OCI-M2 (cell line): ENCODE measurements at regions not wholly inside any gene's neighbourhood (a gene's known extent, or its start where the extent isn't known, plus 50 kb on each side); places are given as distances from the start of the nearest gene placed in this dataset.

Experiments
- DNase-seq: peaks from one replicate; lab custom pipeline; 2025; ENCODE audit not compliant: unreplicated experiment; lab: John Stamatoyannopoulos, UW

DNA sequence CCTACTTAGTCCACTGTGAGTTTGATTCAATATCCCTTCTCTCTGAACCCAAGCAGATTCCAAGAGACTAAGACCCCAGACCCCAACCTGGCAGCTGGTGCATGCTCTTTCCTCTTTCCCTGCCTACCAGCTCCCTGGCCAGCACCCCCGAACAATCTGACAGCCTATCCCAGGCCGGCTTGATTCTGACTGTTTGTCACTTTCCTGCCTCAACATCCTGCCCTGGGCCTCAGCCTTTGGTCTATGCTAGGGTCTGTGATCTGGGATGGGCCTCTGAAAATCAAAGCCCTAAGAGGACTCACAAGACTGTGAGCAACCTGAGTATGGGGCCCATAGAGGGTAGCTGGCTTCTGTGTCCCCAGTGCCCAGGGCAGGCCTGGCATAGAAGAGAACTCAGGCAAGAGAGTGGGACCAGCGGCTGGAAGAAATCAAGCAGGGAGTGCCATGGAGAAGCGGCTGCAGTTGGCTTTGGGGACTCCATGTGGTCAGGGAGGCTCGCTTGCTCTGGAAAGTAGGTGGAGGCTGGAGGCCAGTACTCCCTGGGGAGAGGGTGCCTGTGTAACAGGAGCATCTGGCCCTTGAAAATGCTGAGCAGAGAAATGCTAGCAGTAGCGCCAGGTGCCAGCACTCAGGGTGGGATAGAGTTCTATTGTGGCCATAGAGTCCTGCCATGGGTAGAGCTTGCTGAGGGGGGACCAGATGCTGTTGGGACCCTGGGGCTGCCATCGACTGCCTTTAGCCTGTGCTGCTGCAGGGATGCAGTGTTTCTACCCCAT lies 343.9 kb downstream of the DYSF start:
- no peak for DNase-seq

DNA sequence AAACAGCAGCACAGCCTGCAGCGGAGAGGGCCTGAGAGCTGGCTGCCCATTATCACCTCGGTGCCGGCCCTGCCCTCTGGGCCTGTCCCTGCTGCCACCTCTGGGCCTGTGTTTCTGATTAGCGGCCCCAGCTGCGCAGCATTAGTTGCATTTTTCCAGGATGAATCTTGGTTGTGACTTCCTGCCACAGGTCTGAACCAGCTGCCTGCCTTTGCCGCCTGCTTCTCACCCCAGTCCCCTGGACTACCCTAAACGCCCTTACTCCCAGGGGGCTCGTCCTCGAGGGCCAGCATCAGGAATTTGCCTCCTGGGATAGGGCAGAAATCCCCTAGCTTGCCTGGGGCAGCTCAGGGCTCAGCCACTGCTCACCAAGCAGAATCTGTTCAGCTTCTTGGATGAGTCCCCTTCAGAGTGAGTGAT lies 342.8 kb downstream of the DYSF start:
- no peak for DNase-seq

DNA sequence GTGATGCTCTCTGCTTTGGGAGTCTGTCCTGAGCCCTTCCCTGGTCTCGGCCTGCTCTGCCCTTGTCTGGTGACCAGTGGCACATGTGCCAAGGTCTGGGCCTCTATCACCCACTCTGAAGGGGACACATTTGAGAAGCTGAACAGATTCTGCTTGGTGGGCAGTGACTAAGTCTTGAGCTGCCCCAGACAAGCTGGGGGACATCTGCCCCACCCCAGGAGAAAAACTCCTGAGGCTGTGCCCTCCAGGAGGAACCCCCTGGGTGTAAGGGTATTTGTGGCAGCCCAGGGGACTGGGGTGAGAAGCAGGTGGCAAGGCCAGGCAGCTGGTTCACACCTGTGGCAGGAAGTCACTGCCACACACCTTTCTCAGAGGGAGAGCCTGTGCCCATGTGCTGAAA lies 342.1 kb downstream of the DYSF start:
- DNase-seq: no peak

DNA sequence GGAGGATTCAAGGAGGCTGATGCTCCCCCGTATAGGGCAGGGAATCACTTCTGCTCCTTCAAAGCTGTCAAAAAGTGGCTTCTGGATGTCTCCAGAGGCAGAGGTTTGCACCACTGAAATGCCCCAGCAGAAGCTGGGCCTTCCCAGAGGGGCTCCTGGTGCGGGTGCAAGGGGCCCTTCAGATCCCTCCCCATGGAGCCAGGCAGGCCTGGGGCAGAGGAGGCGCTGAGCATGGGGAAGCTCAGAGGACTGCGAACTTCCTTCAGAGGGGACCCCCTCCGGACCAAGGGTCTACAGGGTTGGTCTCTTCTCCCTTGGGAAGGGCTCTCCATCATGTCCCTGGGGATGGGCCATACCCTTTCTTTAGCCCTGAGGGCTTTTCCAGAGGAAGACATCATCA lies 341.2 kb downstream of the DYSF start:
- no peak for DNase-seq

DNA sequence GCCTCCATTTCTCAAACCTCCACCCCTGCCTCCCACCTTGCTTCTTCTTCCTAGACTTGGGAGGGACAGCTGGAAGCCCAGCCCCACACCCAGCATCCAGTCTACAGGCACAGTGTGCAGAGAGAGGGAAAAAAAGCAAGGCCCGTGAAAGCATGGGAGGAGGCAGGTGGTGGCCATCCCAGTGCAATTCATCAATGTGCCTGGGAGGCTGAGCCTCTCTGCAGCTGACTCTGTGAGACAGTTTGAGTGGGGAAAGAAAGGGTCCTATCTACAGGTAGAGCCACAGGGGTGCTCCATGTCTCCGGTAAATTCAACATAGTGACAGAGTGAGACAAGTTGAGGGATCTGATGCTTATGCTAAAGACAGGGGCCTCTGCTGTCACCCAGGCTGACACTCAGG lies 340.6 kb downstream of the DYSF start:
- no peak for DNase-seq

DNA sequence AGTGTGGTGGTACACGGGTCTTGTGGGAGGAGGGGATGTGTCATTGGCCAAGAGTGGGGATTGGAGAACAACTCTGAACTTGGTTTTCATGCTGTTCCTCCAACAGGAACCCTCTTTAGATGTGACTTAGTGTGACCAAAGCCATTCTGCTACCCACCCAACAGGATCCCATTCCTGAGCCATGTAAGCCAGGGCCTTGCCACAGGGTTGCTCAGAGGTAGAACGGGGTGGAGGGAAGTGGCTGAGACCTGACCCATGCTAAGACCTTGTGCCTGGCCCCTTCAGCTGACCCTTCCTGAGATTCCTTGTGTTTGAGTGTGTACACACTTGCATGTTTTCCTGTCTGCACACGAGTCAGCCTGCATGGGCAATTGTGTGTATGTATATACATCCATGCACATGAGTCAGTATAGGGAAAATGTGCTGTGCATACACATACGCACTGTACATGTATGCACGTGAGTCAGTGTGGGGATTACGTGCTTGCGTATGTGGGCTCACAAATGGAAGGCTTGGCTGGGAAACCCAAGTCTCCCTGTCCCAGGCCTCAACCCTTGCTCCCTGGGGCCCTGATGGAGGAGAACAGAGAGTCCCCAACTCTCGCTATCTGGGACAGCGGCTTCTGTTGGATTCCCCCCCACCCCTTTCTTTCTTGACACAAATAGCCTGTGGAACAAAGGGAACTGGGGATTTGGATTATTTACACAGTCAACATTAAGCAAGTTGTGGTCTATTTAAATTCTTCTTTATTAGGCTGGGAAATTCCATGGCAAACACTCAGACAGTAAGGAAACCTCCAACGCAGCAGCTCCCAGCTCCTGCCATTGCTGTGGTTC lies 339.8 kb downstream of the DYSF start:
- DNase-seq: no peak

DNA sequence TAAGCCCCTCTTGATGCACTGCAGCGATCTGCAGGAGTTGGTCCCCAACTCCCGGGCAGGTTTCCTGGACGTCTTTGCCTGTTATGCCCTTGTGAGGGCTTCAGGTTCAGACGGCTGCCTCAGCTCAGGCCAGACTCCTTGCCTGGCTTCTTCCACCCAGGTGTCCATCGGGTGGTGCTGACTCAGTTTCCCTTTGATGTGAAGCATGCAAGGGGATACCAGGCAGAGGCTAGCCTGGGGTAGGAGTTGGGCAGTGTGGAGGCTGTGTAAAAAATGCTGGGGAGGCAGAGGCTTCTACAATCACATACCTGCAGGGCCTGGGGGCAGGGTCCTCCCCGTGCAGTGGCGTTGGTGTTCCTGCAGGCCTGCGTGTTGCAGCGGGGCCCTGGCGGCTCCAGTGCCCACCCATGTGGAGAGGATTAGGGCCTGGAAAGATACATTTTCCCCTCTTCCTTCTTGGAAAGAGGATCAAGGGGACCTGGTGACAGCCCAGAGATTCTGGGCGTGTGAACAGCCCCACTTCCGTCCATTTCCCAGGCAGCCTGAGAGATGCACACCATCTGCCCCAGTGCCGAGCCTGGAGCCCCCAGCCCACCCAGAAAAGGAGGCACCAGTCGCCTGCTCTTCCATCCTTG lies 338.3 kb downstream of the DYSF start:
- DNase-seq: no peak

DNA sequence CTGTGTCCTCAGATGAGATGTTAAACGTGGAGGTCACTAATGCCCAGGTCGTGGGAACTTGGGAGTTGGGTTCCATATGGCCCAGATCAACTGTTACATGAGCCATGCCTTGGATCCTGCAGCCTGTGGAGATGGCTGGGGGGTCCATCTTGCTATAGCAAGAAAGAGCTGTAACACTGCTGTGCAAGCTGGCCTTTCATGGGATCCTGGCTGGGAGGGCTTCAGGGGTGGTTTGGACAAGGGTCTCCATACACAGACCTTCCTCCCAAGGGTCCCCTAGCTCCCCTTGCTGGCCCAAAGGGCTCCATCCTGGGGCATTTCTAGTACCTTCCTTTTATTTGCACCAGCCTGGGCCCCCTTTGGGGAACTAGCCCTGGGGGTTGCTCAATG lies 337.7 kb downstream of the DYSF start:
- no peak for DNase-seq

GRCh38 chr2:71790226-71791060 lies 337.1 kb downstream of the DYSF start:
- no peak for DNase-seq

DNA sequence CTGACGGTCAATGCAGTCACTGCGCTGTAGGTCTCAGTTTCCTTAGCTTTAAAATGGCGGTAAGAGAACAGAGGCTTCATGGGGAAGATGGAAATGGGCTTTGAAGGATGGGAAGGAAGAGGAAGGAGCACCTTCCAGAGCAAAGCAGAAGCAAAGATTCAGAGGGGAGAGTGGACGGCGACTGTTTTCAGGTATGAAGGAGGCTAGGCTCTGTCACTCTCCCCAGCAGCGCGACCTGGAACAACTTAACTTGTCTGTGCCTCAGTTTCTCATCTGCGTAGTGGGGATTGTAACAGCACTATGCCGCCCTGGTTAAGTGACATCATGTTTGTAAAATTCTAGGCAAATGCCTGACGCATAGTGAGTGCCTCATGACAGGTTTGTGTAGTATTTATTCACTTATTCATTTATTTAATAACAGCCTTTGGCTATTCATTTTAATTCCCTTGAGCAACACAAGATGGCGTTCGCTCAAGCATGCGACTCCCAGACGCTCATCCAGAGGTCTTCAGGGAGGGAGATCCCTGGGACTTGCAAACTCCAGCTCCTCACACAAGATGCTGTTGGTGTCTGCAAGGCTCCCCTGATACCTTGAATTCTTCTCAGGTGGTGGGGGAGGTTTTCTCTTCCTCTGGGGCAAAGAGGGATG lies 336.3 kb downstream of the DYSF start:
- DNase-seq: no peak

DNA sequence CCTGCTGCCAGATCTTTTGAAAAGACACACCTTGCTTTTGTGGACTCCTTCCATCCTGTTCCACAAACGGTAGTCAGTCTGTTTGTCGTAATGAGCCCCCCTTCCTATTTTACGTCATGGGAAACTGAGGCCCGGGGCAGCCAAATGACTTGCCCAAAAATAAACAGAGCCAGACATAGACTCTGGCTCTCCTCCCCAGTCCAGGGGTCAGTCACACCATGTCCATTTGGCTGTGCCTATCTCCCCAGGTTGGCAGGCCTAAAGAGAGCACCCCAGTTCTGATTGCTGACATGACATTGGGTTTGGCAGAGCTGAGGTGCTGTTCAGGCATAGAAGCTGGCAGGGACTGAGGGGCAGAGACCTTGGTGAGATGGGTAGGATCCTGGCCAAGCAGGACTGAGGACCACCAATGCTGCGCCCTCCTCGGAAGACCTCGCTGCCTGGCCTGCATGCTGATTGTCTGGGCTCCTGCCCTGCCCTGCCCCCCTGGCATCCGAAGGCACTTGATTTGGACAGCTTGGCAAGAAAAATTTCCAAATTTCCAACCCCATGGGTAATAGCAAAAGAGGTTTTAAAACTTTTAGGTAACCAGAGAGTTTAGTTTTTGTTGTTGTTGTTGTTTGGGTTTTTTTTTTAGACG lies 335.4 kb downstream of the DYSF start:
- DNase-seq: no peak

GRCh38 chr2:71788186-71788525 lies 334.8 kb downstream of the DYSF start:
- DNase-seq: no peak

DNA sequence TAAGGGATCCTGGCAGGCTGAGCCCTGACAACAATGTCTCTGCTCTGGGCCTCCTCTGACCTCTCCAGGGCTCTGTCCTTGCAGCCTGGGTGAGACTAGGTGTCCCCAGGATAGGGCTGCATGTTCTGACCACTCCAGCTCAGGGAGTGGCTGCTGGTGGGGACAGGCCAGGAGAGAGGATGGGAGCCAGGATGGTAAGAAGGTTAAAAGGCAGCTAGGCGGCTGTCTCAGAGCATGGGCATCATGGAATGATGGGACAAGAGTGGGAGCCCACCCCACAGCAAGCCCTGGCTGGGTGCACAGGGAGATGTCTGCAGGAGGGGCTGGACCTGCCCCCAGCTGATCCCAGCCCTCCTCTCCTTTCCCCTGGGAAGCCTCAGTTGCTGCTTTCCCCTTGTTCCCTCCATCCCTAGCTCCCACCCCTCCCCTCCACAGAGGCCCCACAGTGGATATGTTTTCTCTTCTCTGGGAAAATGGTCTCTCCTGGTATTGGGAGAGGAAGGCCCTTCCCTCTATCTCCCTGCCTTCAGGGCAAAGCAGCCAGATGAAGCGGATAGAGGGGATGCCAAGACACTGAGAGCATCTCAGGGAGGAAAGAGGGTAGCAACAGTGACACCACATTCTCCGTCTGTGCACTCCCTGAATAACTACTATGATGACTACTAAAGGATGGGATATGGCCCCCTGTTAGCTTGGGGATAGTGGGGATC lies 334.3 kb downstream of the DYSF start:
- no peak for DNase-seq

- no peak for DNase-seq
Observed at GRCh38 chr2:71787108-71787415, 333.7 kb downstream of the DYSF start.

DNA sequence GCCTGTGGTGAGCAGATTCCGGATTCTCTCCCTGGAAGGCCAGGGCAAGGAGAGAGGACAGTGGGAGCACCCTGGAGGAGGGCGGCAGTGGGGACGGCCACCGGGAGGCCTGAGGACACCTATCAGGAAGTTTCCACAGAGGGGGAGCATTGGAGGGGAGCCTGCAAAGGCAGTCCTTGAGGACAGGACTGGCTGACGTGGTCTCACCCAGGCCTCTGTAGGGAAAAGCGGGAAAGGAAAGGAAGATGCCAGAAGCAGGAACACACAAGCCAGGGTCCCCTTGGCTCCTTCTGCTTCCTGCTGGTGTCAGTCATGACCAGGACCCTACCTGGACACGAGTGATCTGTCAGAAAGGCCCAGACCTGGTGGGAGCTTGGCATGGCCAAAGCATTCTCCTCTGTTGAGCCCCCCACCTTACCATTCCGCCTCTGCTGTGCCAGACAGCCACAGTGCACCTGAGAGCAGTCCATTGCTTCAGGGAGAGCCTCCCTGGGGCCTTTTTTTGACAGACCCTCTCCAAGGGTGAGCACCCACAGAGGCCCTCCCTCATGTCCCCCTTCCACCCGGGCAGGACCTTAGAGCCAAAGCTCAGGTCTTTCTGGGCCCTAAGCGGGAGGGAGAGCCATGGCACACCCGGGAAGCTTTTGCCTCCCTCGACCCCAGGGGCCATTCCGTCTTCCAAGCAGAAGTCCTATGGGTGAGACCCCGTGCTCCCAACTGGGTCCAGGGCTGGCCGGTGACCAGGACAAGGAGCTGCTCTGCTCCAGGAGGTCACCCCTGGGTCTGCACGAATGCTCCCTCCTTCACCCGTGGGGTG lies 333.1 kb downstream of the DYSF start:
- no peak for DNase-seq

DNA sequence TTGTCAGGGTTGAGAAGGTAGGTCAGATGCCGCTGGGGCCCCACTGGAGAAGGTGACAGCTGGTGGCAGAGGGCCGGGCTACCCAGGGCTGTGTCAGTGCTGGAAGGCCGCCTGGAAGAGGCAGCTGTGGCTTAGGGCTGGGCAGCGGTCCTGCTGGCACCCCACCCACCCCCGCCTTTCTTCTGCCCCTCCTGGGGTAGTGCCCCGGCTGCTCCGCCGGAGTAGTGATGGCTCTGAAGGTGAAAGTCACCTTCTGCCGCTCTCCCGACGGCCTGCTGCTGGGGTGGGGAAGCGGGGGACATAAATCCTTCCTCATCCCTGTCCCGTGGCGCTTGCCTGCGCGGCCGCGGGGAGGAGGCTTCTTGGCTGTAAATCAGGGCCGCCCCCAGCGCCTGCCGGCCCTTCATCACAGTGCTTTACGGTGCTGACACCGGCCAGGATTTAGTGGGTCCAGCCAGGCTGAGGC lies 332.2 kb downstream of the DYSF start:
- no peak for DNase-seq

DNA sequence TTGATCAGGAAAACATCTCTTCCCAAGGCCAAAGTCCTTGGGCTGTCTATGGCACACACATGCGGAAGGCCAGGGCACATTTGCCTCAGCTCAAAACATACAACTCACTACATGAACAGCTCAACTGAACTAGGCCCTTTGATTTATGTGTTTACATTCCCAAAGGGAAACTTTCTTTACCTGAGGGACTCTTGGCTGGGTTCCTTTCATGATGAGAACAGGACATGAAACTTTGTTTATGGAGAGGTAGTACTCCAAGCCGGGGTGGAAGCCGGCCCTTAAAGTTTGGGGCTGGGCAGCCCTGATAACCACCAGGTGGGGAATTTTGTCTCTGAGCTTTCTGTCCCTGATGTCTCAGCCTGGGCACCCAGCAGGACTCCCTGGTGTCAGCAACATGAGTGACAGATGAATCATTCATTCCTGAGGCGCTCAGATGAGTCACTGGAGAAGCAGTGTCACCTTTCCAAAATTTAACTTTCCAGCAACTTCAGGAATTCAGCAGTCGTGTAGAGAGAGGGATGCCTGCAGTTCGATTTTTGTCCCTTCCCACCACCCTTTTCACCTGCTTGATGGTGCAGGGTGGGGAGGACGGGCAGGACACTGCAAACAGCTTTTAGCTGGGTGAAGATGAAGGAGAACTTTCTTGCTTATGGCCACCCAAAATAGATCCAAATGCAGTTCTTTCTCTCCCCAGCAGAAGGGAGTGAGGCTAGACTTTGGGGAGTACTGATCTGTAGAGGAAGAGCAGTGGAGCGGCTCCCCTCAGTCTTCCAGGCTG lies 331.6 kb downstream of the DYSF start:
- DNase-seq: no peak

DNA sequence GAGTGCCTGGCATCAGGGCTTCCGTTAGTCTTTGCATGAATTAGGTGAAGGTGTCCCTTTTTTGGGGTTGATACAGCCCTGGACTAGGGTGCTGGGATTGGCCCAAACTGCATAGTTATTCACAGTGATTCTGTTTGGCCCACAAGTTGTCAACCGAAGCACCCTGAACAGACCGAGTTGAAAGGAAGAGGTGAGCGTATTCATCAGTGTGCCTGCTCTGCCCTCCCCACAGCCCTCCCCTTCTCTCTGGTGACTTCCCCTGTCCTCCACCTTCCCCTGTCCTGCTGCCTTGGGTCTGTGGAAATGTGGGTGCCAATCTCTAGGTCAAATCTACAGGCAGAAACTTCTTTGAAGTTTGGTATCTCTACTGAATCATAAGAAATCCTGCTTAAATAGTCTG lies 330.5 kb downstream of the DYSF start:
- no peak for DNase-seq
